CD8-positive, alpha-beta memory T cell (primary cell): ENCODE measurements at regions not wholly inside any gene's neighbourhood (a gene's known extent, or its start where the extent isn't known, plus 50 kb on each side); places are given as distances from the start of the nearest gene placed in this dataset.

Experiments used
- CTCF ChIA-PET: fragments of 350-600 bp; sonication (Branson Sonifier 250); formaldehyde crosslinking; loops from one replicate; lab custom pipeline; 2021; ENCODE audit warnings: antibody characterized with exemption; lab: Charles Lee
- POLR2A ChIA-PET: fragments of 350-600 bp; sonication (Branson Sonifier 250); formaldehyde crosslinking; loops from one replicate; lab custom pipeline; 2021; ENCODE audit warnings: antibody characterized with exemption; lab: Charles Lee
- DNase-seq, 5 donors: peaks; one replicate each; pipeline versions ENCODE4 v3.0.0 to v3.0.0-alpha.2; 2020 to 2022; ENCODE audit warnings: mixed read lengths in 1 of 5
- H3K27ac ChIP-seq: one replicate; pipeline ENCODE4 v1.7.0; 2013; ENCODE audit warnings: low read depth, mild to moderate bottlenecking, low read length, moderate library complexity
- H3K27me3 ChIP-seq: 2 replicates; pipeline ENCODE4 v1.7.0; 2013; ENCODE audit warnings: low read length, mild to moderate bottlenecking; ENCODE audit not compliant: insufficient read depth, poor library complexity, severe bottlenecking
- H3K36me3 ChIP-seq: 2 replicates; pipeline ENCODE4 v1.7.0; 2013; ENCODE audit warnings: mild to moderate bottlenecking, low read length, moderate library complexity; ENCODE audit not compliant: insufficient read depth
- H3K4me1 ChIP-seq: 2 replicates; pipeline ENCODE4 v1.7.0; 2013; ENCODE audit warnings: mild to moderate bottlenecking, low read length, moderate library complexity; ENCODE audit not compliant: insufficient read depth
- H3K4me3 ChIP-seq: 2 replicates; pipeline ENCODE4 v1.7.0; 2013; ENCODE audit warnings: mild to moderate bottlenecking, low read length
- H3K9me3 ChIP-seq: 2 replicates; pipeline ENCODE4 v1.7.0; 2013; ENCODE audit warnings: mild to moderate bottlenecking, low read length
- H3K27ac Mint-ChIP-seq, 8 donors: one replicate each; pipeline ENCODE4 v1.8.0; 2020 to 2021; ENCODE audit warnings: mixed read lengths in 8 of 8, mild to moderate bottlenecking in 6 of 8, inconsistent platforms in 3 of 8, moderate library complexity in 3 of 8
- H3K27me3 Mint-ChIP-seq, 2 donors: one replicate each; pipeline ENCODE4 v1.8.0; 2020 to 2021; ENCODE audit warnings: mixed read lengths in 2 of 2, mild to moderate bottlenecking in 1 of 2, moderate library complexity in 1 of 2
- H3K36me3 Mint-ChIP-seq, 3 donors: one replicate each; pipeline ENCODE4 v1.8.0; 2020 to 2021; ENCODE audit warnings: mixed read lengths in 3 of 3, inconsistent platforms in 1 of 3, mild to moderate bottlenecking in 1 of 3
- H3K4me1 Mint-ChIP-seq, 3 donors: one replicate each; pipeline ENCODE4 v1.8.0; 2020 to 2021; ENCODE audit warnings: mixed read lengths in 3 of 3, inconsistent platforms in 1 of 3, mild to moderate bottlenecking in 1 of 3
- H3K4me3 Mint-ChIP-seq, 7 donors: one replicate each; pipeline ENCODE4 v1.8.0; 2020 to 2021; ENCODE audit warnings: mixed read lengths in 7 of 7, mild to moderate bottlenecking in 6 of 7, moderate library complexity in 4 of 7, inconsistent platforms in 2 of 7
- H3K9me3 Mint-ChIP-seq, 5 donors: one replicate each; pipeline ENCODE4 v1.8.0; 2020 to 2022; ENCODE audit warnings: mixed read lengths in 5 of 5, mild to moderate bottlenecking in 3 of 5, moderate library complexity in 2 of 5, inconsistent platforms in 1 of 5

DNA sequence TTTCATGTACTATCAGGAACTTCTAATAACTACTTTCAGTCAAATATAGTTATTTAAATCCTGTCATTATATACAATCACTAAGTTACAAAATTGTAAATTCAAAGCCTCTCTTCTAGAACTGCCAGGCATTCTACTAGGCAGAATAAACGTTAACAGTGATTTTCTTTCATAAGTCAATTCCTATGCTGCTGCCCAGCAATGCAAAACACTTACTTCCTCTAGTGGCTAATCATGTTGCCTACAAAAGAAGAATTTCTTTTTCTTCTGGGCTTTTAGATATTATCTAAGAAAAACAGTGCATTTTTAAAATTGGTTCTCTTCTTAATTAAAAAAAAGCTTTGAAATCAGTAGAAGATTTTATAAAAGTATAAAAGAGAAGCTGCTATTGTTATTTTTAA, 509.8 kb upstream of the ADAMTS5 start:
- no peaks in the 10 kb centered on the region for H3K27me3 ChIP-seq
- H3K36me3 ChIP-seq, result no peaks in the 10 kb centered on the region
- Mint-ChIP-seq H3K36me3 (no peaks in the 10 kb centered on the region), H3K4me3 (no peak overlapping the region), H3K9me3 (peaks cover 0 to 19% (median under 1%) of the 10 kb centered on the region in 5 donors), H3K4me1 (no peaks in the 10 kb centered on the region), H3K27me3 (no peaks in the 10 kb centered on the region), H3K27ac (no peak overlapping the region)
- DNase-seq, result no peak
- no peaks in the 10 kb centered on the region for H3K4me1 ChIP-seq
- no peaks in the 10 kb centered on the region for H3K9me3 ChIP-seq
- H3K4me3 ChIP-seq, result no peak overlapping the region
- POLR2A ChIA-PET, result no interaction called here
- no peak overlapping the region for H3K27ac ChIP-seq
- CTCF ChIA-PET, result no interaction called here

GRCh38 chr21:27475363-27475955, 508.6 kb upstream of the ADAMTS5 start:
- H3K4me1 Mint-ChIP-seq, result no peaks in the 10 kb centered on the region
- H3K27ac Mint-ChIP-seq, result no peak overlapping the region
- Histone ChIP-seq H3K36me3 (no peaks in the 10 kb centered on the region), H3K27me3 (no peaks in the 10 kb centered on the region), H3K9me3 (no peaks in the 10 kb centered on the region), H3K4me1 (no peaks in the 10 kb centered on the region), H3K27ac (no peak overlapping the region), H3K4me3 (no peak overlapping the region)
- no peak for DNase-seq
- ChIA-PET CTCF (no interaction called here), POLR2A (no interaction called here)
- H3K9me3 Mint-ChIP-seq, result peaks cover 0 to 21% (median 2%) of the 10 kb centered on the region in 5 donors
- H3K4me3 Mint-ChIP-seq, result no peak overlapping the region
- no peaks in the 10 kb centered on the region for H3K36me3 Mint-ChIP-seq
- no peaks in the 10 kb centered on the region for H3K27me3 Mint-ChIP-seq

- no peak overlapping the region for H3K4me3 Mint-ChIP-seq
- no peak overlapping the region for H3K4me3 ChIP-seq
- no peaks in the 10 kb centered on the region for H3K27me3 Mint-ChIP-seq
- no peaks in the 10 kb centered on the region for H3K4me1 ChIP-seq
- peaks cover 0 to 16% (median 5%) of the 10 kb centered on the region in 5 donors for H3K9me3 Mint-ChIP-seq
- H3K36me3 Mint-ChIP-seq, result no peaks in the 10 kb centered on the region
- no peaks in the 10 kb centered on the region for H3K9me3 ChIP-seq
- no peak overlapping the region for H3K27ac ChIP-seq
- ChIA-PET CTCF (no interaction called here), POLR2A (no interaction called here)
- no peaks in the 10 kb centered on the region for H3K4me1 Mint-ChIP-seq
- no peaks in the 10 kb centered on the region for H3K36me3 ChIP-seq
- no peaks in the 10 kb centered on the region for H3K27me3 ChIP-seq
- H3K27ac Mint-ChIP-seq, result peak overlapping the region in 1 of 8 donors; percentile 0
- no peak for DNase-seq
Measured at GRCh38 chr21:27467366-27467765, 500.5 kb upstream of the ADAMTS5 start.

- Histone ChIP-seq H3K36me3 (no peaks in the 10 kb centered on the region), H3K4me1 (no peaks in the 10 kb centered on the region), H3K9me3 (no peaks in the 10 kb centered on the region), H3K27me3 (no peaks in the 10 kb centered on the region), H3K4me3 (no peak overlapping the region), H3K27ac (no peak overlapping the region)
- peaks cover 0 to 16% (median 3%) of the 10 kb centered on the region in 5 donors for H3K9me3 Mint-ChIP-seq
- H3K4me1 Mint-ChIP-seq, result no peaks in the 10 kb centered on the region
- no peak overlapping the region for H3K4me3 Mint-ChIP-seq
- POLR2A ChIA-PET, result no interaction called here
- H3K27me3 Mint-ChIP-seq, result no peaks in the 10 kb centered on the region
- CTCF ChIA-PET, result no interaction called here
- DNase-seq, result no peak
- H3K36me3 Mint-ChIP-seq, result no peaks in the 10 kb centered on the region
- H3K27ac Mint-ChIP-seq, result no peak overlapping the region
Measured at GRCh38 chr21:27466140-27466539, 499.3 kb upstream of the ADAMTS5 start.

- peaks cover 0 to 11% (median 2%) of the 10 kb centered on the region in 5 donors for H3K9me3 Mint-ChIP-seq
- no peaks in the 10 kb centered on the region for H3K36me3 ChIP-seq
- H3K9me3 ChIP-seq, result no peaks in the 10 kb centered on the region
- no peaks in the 10 kb centered on the region for H3K27me3 ChIP-seq
- POLR2A ChIA-PET, result no interaction called here
- no peak overlapping the region for H3K4me3 Mint-ChIP-seq
- no peak for DNase-seq
- no peak overlapping the region for H3K27ac ChIP-seq
- CTCF ChIA-PET, result no interaction called here
- H3K27ac Mint-ChIP-seq, result no peak overlapping the region
- H3K27me3 Mint-ChIP-seq, result no peaks in the 10 kb centered on the region
- no peak overlapping the region for H3K4me3 ChIP-seq
- no peaks in the 10 kb centered on the region for H3K36me3 Mint-ChIP-seq
- H3K4me1 Mint-ChIP-seq, result no peaks in the 10 kb centered on the region
- no peaks in the 10 kb centered on the region for H3K4me1 ChIP-seq
Measured at GRCh38 chr21:27464648-27465047, 497.8 kb upstream of the ADAMTS5 start.

DNA sequence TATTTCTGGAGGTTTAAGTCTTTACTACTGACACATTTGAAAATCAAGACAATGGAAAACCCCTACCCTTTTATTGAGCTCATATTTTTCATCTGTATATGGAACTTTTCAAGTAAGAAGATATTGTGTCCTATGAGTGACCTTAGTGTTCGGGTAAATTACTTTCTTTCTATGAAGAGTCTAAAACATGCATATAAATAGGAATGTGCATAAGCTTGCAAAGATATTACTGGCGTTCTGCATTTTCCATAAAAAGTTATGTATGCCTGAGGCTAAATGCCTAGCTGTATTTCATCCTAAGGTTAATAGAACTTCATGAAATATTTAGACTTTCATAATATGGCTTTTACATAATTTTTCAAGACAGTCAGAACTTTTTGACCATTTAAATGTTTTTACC, 495.8 kb upstream of the ADAMTS5 start:
- Histone ChIP-seq H3K9me3 (no peaks in the 10 kb centered on the region), H3K36me3 (no peaks in the 10 kb centered on the region), H3K27me3 (no peaks in the 10 kb centered on the region), H3K4me3 (no peak overlapping the region), H3K27ac (no peak overlapping the region), H3K4me1 (no peaks in the 10 kb centered on the region)
- CTCF ChIA-PET, result no interaction called here
- H3K27me3 Mint-ChIP-seq, result no peaks in the 10 kb centered on the region
- H3K27ac Mint-ChIP-seq, result no peak overlapping the region
- POLR2A ChIA-PET, result no interaction called here
- DNase-seq, result no peak
- H3K36me3 Mint-ChIP-seq, result no peaks in the 10 kb centered on the region
- no peak overlapping the region for H3K4me3 Mint-ChIP-seq
- no peaks in the 10 kb centered on the region for H3K4me1 Mint-ChIP-seq
- H3K9me3 Mint-ChIP-seq, result peaks cover 0 to 11% (median 0%) of the 10 kb centered on the region in 5 donors

GRCh38 chr21:27454234-27454633, 487.3 kb upstream of the ADAMTS5 start:
- no peak for DNase-seq
- H3K27me3 ChIP-seq, result no peaks in the 10 kb centered on the region
- H3K27ac Mint-ChIP-seq, result no peak overlapping the region
- ChIA-PET POLR2A (no interaction called here), CTCF (no interaction called here)
- H3K9me3 Mint-ChIP-seq, result peaks cover 0 to 5% (median 0%) of the 10 kb centered on the region in 5 donors
- H3K9me3 ChIP-seq, result no peaks in the 10 kb centered on the region
- H3K27me3 Mint-ChIP-seq, result no peaks in the 10 kb centered on the region
- no peaks in the 10 kb centered on the region for H3K4me1 ChIP-seq
- H3K36me3 Mint-ChIP-seq, result no peaks in the 10 kb centered on the region
- no peaks in the 10 kb centered on the region for H3K36me3 ChIP-seq
- no peak overlapping the region for H3K4me3 Mint-ChIP-seq
- no peak overlapping the region for H3K4me3 ChIP-seq
- no peaks in the 10 kb centered on the region for H3K4me1 Mint-ChIP-seq
- H3K27ac ChIP-seq, result no peak overlapping the region

DNA sequence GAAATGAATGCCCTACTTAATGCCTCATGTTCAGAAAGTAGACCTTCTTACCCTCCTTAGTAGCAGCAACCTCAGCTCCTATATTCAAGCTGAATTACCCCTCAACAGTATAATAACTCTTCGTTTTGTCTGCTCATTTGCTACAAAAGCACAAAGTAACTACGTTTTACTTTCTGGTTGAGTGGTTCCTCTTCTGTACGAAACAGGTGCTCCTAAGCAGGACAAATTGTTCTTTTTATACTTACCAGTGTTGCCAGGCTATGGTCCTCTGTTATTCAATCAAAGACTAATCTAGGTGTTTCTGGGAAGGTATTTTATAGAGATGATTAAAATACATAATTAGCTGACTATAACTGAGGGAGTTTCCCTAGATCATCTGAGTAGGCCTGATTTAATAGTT, 484.2 kb upstream of the ADAMTS5 start:
- no peaks in the 10 kb centered on the region for H3K4me1 Mint-ChIP-seq
- no peak overlapping the region for H3K27ac Mint-ChIP-seq
- Histone ChIP-seq H3K27ac (no peak overlapping the region), H3K9me3 (no peaks in the 10 kb centered on the region), H3K27me3 (no peaks in the 10 kb centered on the region), H3K4me1 (no peaks in the 10 kb centered on the region), H3K36me3 (no peaks in the 10 kb centered on the region), H3K4me3 (no peak overlapping the region)
- POLR2A ChIA-PET, result no interaction called here
- no peaks in the 10 kb centered on the region for H3K27me3 Mint-ChIP-seq
- CTCF ChIA-PET, result no interaction called here
- no peak overlapping the region for H3K4me3 Mint-ChIP-seq
- H3K9me3 Mint-ChIP-seq, result peaks cover 0 to 5% (median 2%) of the 10 kb centered on the region in 5 donors
- DNase-seq, result no peak
- no peaks in the 10 kb centered on the region for H3K36me3 Mint-ChIP-seq
